ENCODE measurements at regions not wholly inside any gene's neighbourhood (a gene's known extent, or its start where the extent isn't known, plus 50 kb on each side); places are given as distances from the start of the nearest gene placed in this dataset.
"Not testable (repeated sequence)": the region's sequence is repeated elsewhere in the genome, so short reads cannot be mapped to it uniquely, and the experiment has no call there.

DNA sequence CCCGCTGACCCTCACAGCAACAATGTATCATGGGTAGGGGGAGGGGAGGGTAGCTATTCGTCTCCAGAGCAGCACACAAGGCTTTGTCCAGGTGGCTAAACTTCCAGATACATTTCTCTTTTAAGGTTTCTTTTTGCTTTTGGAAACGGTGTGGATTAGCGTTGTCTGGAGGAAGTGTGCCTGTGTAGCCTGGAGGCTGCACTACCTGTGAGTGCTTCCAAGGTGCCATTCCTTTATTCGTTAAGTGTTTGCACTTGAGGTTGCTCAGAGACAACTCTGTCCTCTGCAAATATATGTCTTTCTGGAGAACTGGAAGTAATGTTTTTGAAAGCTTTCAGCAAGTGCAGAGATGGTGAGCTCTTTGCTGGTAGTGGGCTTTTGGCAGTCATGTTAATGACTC lies 53.1 kb downstream of the HSFY1 start:
- not testable (repeated sequence) for ATAC-seq

DNA sequence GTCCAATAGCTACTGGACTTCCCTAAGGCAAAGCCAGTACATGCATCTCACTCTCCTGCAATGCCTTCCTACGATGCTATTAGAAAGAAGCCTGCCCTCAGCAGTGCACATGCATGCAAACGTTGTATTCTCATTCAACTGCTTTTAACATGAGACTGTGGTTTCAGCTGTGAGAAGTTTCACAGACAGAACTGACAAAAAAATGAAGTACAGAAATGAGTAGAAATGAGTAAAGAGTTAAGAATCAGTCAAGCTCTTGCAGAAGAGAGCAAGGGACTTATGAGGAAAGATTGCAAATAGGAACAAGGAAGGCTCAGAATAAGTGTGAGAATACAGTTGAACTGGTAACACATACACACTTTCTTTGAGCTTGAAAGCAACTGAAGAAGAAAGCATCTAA lies 54.8 kb downstream of the HSFY1 start:
- ATAC-seq, result peak in 1 of 2 donors; percentile 18
- H3K4me1 Mint-ChIP-seq (ENCODE audit: low read depth); DNase-seq; H3K27me3 Mint-ChIP-seq (ENCODE audit: low read depth); H3K36me3 Mint-ChIP-seq (ENCODE audit: insufficient read depth); H3K4me3 Mint-ChIP-seq; H3K9me3 Mint-ChIP-seq: not testable (repeated sequence)

More for the DNA sequence above, 53.1 kb downstream of the HSFY1 start:
- not testable (repeated sequence) for H3K36me3 Mint-ChIP-seq (ENCODE audit: insufficient read depth); H3K9me3 Mint-ChIP-seq; H3K4me1 Mint-ChIP-seq (ENCODE audit: low read depth); H3K4me3 Mint-ChIP-seq; DNase-seq; H3K27me3 Mint-ChIP-seq (ENCODE audit: low read depth)

DNA sequence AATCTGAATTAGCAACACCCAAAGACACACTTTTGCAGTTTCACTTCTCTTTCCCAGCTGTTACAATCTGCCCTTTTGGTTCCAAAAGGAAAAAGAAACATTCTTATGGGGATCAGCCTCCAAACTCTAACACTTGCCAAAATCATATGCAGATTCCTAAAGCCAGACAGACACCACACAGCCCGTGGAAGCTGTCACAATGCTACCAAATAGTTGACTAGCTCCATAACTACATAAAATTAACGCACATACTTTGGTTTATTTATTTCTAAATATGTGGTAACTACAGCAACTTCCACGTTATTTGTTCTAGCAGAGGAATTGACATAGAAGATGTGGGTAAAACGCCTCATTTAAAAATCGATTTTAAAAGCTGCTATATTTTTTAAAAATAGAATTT lies 59.7 kb downstream of the HSFY1 start:
- not testable (repeated sequence) for H3K4me1 Mint-ChIP-seq (ENCODE audit: low read depth); H3K27me3 Mint-ChIP-seq (ENCODE audit: low read depth); DNase-seq; ATAC-seq; H3K36me3 Mint-ChIP-seq (ENCODE audit: insufficient read depth); H3K4me3 Mint-ChIP-seq; H3K9me3 Mint-ChIP-seq

DNA sequence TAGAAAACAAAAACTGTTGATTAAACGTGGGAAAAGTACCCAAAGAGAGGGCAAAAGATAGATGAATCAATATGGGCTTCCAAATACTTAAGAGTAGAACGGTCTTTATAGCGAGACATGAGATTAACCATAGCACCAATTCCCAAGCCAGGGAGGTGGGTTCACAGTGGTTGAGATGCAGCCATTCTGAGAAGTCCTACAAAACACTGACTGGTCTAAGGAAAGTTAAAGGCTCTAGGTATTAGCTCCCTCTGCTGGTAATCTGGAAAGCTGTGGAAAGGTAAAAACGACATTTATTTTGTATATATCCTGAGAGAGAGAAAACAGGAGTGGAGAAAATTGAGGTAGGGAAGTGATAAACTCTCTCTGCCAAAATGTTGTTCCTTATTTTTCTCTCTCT lies 61.7 kb downstream of the HSFY1 start:
- H3K4me3 Mint-ChIP-seq; H3K27me3 Mint-ChIP-seq (ENCODE audit: low read depth); DNase-seq; H3K4me1 Mint-ChIP-seq (ENCODE audit: low read depth); H3K36me3 Mint-ChIP-seq (ENCODE audit: insufficient read depth); H3K9me3 Mint-ChIP-seq; ATAC-seq: not testable (repeated sequence)

DNA sequence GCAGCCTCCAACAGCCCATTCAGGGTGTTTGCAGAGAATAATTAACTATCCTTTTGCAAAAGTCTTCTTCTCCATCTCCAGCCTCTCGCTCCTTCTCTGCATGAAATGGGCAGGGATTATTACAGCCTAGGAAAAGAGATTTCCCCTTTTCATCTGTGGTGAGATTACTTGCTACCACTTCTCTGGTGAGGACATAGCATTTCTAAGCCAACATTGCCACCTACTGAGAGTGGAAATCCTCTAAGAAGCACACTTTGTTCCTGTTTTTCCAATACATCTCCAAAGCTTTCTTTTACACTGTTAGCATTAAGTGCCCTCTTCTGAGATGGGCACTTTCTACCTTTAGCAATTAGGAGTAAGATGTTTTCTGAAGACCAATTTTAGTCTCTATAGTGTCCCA lies 69.3 kb downstream of the HSFY1 start:
- H3K9me3 Mint-ChIP-seq; H3K4me1 Mint-ChIP-seq (ENCODE audit: low read depth); H3K36me3 Mint-ChIP-seq (ENCODE audit: insufficient read depth); H3K27me3 Mint-ChIP-seq (ENCODE audit: low read depth); ATAC-seq; DNase-seq; H3K4me3 Mint-ChIP-seq: not testable (repeated sequence)

DNA sequence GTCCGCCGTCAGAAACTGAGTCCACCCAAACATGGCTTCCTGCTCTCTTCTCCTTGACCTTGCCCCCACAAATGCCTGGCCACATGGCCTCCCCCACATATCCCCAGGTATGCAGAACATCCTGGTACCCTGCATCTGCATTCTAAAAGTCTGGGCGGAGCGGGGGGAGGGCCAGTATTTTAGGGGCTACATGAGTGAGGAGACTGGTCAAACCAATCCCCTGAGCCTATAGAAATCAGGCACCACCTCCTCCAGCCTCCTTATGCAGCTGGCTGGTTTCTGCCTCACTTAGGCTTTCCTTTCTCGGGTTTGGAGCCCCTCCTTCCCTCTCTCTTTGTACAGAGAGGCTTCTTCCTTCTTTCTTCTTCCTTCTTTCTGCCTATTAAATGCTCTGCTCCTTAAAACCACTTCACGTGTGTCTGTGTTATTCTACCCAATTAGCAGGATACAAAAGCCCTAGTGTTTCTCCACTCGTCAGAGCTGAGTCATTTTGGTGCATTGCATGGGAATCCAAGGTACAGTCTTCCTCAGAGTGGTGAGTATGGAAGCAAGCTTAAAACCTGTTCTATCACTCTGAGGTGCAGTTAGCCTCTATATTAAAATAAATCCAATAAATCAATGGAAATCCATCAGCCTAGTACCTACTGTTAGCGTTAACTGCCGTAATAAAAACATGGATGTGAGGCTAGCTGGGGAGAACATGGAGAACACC lies 83.4 kb downstream of the HSFY1 start:
- not testable (repeated sequence) for H3K27me3 Mint-ChIP-seq (ENCODE audit: low read depth); H3K9me3 Mint-ChIP-seq; H3K4me3 Mint-ChIP-seq; DNase-seq; ATAC-seq; H3K4me1 Mint-ChIP-seq (ENCODE audit: low read depth); H3K36me3 Mint-ChIP-seq (ENCODE audit: insufficient read depth)

DNA sequence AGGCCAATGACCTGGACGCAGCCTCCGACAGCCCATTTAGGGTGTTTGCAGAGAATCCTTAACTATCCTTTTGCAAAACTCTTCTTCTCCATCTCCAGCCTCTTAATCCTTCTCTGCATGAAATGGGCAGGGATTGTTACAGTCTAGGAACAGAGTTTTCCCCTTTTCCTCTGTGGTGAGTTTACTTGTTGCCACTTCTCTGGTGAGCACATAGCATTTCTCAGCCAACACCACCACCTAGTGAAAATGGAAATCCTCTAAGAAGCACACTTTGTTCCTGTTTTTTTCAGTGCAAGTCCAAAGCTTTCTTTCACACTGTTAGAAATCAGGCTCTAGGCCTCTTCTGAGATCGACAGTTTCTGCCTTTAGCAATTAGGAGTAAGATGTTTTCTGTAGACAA lies 84.1 kb downstream of the HSFY1 start:
- ATAC-seq; H3K27me3 Mint-ChIP-seq (ENCODE audit: low read depth); H3K36me3 Mint-ChIP-seq (ENCODE audit: insufficient read depth); H3K4me1 Mint-ChIP-seq (ENCODE audit: low read depth); DNase-seq; H3K9me3 Mint-ChIP-seq; H3K4me3 Mint-ChIP-seq: not testable (repeated sequence)

DNA sequence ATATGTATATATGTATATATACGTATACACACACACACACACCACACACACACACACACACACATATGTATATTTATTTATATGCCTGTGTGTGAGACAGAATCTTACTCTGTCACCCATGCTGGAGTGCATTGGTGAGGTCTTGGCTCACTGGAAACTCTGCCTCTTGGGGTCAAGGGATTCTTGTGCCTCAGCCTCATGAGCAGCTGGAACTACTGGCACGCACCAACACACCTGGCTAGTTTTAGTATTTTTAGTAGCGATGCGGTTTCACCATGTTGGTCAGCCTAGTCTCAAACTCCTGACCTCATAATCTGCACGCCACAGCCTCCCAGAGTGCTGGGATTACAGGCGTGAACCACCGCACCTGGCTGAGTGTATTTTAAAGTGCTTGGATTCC lies 85.1 kb downstream of the HSFY1 start:
- not testable (repeated sequence) for H3K27me3 Mint-ChIP-seq (ENCODE audit: low read depth); H3K9me3 Mint-ChIP-seq; H3K4me3 Mint-ChIP-seq; H3K36me3 Mint-ChIP-seq (ENCODE audit: insufficient read depth); H3K4me1 Mint-ChIP-seq (ENCODE audit: low read depth); DNase-seq; ATAC-seq

DNA sequence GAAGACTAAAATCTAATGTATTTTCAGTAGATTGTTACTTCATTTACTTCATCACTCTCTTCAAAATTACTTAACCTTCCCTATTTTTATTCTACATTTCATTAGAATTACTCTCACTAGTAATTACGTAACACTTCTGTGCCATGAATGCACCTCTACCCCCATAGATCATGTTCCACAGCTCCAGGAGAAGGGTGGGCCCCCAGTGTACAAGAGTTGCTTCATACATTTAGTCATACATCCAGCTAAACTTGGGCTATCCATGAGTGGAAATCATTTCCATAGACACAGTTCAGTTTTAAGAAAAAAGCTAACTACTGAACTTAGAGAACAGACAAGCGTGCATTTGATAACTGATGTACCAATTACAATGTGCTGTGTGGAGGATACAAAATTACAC lies 104.2 kb downstream of the HSFY1 start:
- DNase-seq, result no peak
- ATAC-seq, result no peak
- no peaks in the 10 kb centered on the region for H3K9me3 Mint-ChIP-seq
- no peaks in the 10 kb centered on the region for H3K4me1 Mint-ChIP-seq (ENCODE audit: low read depth)
- H3K36me3 Mint-ChIP-seq (ENCODE audit: insufficient read depth), result no peaks in the 10 kb centered on the region
- H3K4me3 Mint-ChIP-seq, result no peak overlapping the region
- no peaks in the 10 kb centered on the region for H3K27me3 Mint-ChIP-seq (ENCODE audit: low read depth)

DNA sequence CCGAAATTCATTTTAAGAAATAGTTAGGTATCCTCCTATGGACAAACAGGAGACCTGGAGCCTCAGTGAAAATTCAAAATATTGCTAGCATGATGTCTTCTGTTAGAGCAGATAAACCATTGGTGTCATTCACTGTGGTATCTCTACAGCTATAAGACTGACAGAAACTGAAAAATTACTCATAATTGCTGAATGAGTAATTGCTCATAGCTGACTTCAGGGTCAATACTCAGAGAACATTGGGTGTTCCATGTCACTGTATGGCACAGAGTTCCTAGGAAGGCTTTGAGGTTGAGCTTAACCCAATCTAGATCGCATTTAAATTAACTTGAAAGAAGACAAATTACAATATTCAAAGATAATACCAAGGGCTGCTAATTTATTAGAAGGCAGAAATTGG lies 109.0 kb downstream of the HSFY2 start:
- peaks cover 3% of the 10 kb centered on the region for H3K27me3 Mint-ChIP-seq (ENCODE audit: low read depth)
- DNase-seq (no peak), ATAC-seq (peak in 1 of 2 donors; percentile 94)
- H3K4me3 Mint-ChIP-seq, result no peak overlapping the region
- H3K9me3 Mint-ChIP-seq, result no peaks in the 10 kb centered on the region
- H3K36me3 Mint-ChIP-seq (ENCODE audit: insufficient read depth), result no peaks in the 10 kb centered on the region
- H3K4me1 Mint-ChIP-seq (ENCODE audit: low read depth), result no peaks in the 10 kb centered on the region

DNA sequence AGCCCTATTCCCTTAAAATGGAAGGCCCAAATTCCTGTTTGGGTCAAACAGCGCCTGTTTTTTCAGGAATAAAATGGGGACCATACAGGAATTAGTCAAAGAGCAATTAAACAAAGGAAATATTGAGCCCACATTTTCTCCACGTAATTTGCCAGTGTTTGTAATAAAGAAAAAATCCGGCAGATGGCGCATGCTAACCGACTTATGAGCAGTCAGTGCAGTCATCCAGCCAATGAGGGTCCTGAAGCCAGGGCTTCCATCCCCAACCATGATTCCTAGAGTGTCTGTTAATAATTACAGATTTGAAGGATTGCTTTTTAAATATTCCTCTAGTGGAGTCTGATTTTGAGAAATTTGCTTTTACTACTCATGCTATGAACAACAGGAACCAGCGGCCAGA lies 103.7 kb downstream of the HSFY2 start:
- no peaks in the 10 kb centered on the region for H3K9me3 Mint-ChIP-seq
- H3K4me1 Mint-ChIP-seq (ENCODE audit: low read depth), result no peaks in the 10 kb centered on the region
- no peak for DNase-seq
- H3K27me3 Mint-ChIP-seq (ENCODE audit: low read depth), result peaks cover 3% of the 10 kb centered on the region
- H3K36me3 Mint-ChIP-seq (ENCODE audit: insufficient read depth), result no peaks in the 10 kb centered on the region
- no peak for ATAC-seq
- H3K4me3 Mint-ChIP-seq, result no peak overlapping the region

DNA sequence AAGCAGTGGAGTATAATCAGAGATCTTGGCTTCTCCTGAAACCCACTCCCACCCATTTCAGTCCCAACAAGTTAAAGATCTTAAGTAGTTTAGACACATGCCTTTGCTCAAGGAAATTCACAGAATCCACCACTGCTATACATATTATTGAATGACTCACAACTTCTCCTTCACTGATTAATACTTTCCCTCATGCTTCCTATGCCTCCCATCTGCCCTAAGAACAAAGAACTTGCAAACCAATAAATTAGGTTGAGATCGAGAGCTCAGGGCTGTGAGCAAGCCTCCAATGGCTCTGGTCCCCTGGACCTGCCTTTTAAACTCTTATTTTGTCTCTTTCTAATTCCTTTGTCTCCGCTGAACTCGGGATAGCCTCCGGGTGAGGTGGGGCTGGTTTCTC lies 101.6 kb downstream of the HSFY2 start:
- ATAC-seq (no peak), DNase-seq (no peak)
- H3K27me3 Mint-ChIP-seq (ENCODE audit: low read depth), result no peaks in the 10 kb centered on the region

DNA sequence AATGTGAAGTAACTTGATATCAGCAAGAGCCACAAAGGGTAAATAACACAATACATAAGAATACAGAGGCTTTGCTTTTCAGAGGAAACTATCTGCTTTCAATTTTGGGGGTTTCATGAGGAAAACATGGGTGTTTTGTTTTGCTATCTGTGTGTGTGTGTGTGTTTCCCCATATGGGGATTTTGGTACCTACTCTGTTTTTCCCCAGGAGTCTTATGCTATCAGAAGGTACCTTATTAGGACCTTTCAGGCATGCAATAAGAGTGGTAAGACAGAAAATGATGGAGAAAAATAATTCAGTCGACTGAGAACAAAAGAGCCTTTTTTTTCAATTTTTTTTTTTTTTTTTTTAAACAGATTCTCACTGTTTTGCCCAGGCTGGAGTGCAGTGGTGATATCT lies 87.5 kb downstream of the HSFY2 start:
- ATAC-seq; H3K27me3 Mint-ChIP-seq (ENCODE audit: low read depth); H3K9me3 Mint-ChIP-seq; DNase-seq; H3K36me3 Mint-ChIP-seq (ENCODE audit: insufficient read depth); H3K4me1 Mint-ChIP-seq (ENCODE audit: low read depth); H3K4me3 Mint-ChIP-seq: not testable (repeated sequence)

More for the DNA sequence above, 101.6 kb downstream of the HSFY2 start:
- no peaks in the 10 kb centered on the region for H3K9me3 Mint-ChIP-seq
- H3K4me3 Mint-ChIP-seq, result no peak overlapping the region
- no peaks in the 10 kb centered on the region for H3K4me1 Mint-ChIP-seq (ENCODE audit: low read depth)
- H3K36me3 Mint-ChIP-seq (ENCODE audit: insufficient read depth), result no peaks in the 10 kb centered on the region

DNA sequence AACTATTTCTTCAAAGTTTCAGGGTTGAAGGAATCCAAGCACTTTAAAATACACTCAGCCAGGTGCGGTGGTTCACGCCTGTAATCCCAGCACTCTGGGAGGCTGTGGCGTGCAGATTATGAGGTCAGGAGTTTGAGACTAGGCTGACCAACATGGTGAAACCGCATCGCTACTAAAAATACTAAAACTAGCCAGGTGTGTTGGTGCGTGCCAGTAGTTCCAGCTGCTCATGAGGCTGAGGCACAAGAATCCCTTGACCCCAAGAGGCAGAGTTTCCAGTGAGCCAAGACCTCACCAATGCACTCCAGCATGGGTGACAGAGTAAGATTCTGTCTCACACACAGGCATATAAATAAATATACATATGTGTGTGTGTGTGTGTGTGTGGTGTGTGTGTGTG lies 85.2 kb downstream of the HSFY2 start:
- not testable (repeated sequence) for H3K27me3 Mint-ChIP-seq (ENCODE audit: low read depth); H3K4me1 Mint-ChIP-seq (ENCODE audit: low read depth); ATAC-seq; DNase-seq; H3K9me3 Mint-ChIP-seq; H3K4me3 Mint-ChIP-seq; H3K36me3 Mint-ChIP-seq (ENCODE audit: insufficient read depth)

DNA sequence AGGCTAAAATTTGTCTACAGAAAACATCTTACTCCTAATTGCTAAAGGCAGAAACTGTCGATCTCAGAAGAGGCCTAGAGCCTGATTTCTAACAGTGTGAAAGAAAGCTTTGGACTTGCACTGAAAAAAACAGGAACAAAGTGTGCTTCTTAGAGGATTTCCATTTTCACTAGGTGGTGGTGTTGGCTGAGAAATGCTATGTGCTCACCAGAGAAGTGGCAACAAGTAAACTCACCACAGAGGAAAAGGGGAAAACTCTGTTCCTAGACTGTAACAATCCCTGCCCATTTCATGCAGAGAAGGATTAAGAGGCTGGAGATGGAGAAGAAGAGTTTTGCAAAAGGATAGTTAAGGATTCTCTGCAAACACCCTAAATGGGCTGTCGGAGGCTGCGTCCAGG lies 84.1 kb downstream of the HSFY2 start:
- DNase-seq; H3K27me3 Mint-ChIP-seq (ENCODE audit: low read depth); ATAC-seq; H3K36me3 Mint-ChIP-seq (ENCODE audit: insufficient read depth); H3K4me1 Mint-ChIP-seq (ENCODE audit: low read depth); H3K4me3 Mint-ChIP-seq; H3K9me3 Mint-ChIP-seq: not testable (repeated sequence)
